HCT116 (cell line): ENCODE measurements at regions not wholly inside any gene's neighbourhood (a gene's known extent, or its start where the extent isn't known, plus 50 kb on each side); places are given as distances from the start of the nearest gene placed in this dataset.
"Not testable (repeated sequence)": the region's sequence is repeated elsewhere in the genome, so short reads cannot be mapped to it uniquely, and the experiment has no call there.

Experiments used
- ATAC-seq: fragments of 200-7000 bp; cut with Tn5 transposase; 2 replicates; pipeline ENCODE4 v1.9.1; 2020; ENCODE audit warnings: mild to moderate bottlenecking, moderate library complexity
- BruUV-seq: library from RNA; stranded (reverse); fragments of 400-500 nt; replicated peaks from 2 replicates; lab custom pipeline; 2021; lab: Mats Ljungman, UMichigan
- CTCF ChIA-PET: fragments of 300-600 bp; sonication (Branson Sonifier 250); formaldehyde crosslinking; loops from one replicate; lab custom pipeline; 2021; ENCODE audit warnings: antibody characterized with exemption; lab: Charles Lee
- POLR2A ChIA-PET: fragments of 300-600, 350-600 bp; sonication (Branson Sonifier 250); formaldehyde crosslinking; loops from one replicate; lab custom pipeline; 2021; ENCODE audit warnings: antibody characterized with exemption; lab: Charles Lee
- RAD21 ChIA-PET, 2 experiments: fragments of 300-600 bp; sonication (Branson Sonifier 250); formaldehyde crosslinking; loops; one replicate each; lab custom pipeline; 2023; ENCODE audit warnings: low total read pairs in 2 of 2; ENCODE audit not compliant: uncharacterized antibody in 2 of 2, unreplicated experiment in 2 of 2, low non-redundant PET in 1 of 2; lab: Charles Lee
- DNase-seq: peaks from one replicate; pipeline ENCODE4 v3.0.0-alpha.2; 2010; ENCODE audit warnings: low read depth, low spot score
- H2AFZ ChIP-seq: fragments of 200-600 bp; shearing (Covaris generic), sonication (generic); 2 replicates; pipeline ENCODE4 v1.6.1; 2017; ENCODE audit warnings: low read depth, mixed run types, mixed read lengths, antibody characterized with exemption, low read length; ENCODE audit not compliant: poor library complexity, severe bottlenecking
- H3K27ac ChIP-seq: 2 replicates; pipeline ENCODE4 v1.5.1; 2012; ENCODE audit warnings: low read depth, low read length
- H3K27me3 ChIP-seq: fragments of 200-600 bp; sonication (generic); 2 replicates; pipeline ENCODE4 v1.6.1; 2016; ENCODE audit warnings: mixed run types, low read length, mixed read lengths; ENCODE audit not compliant: insufficient read depth
- H3K36me3 ChIP-seq, 2 experiments: fragments of 200-500 bp in 1 of 2; fragments of 200-600 bp in 1 of 2; sonication (Bioruptor generic) in 1 of 2; sonication (generic) in 1 of 2; 2 replicates each; pipeline versions ENCODE4 v1.5.1 to v1.6.1; 2014 to 2016; ENCODE audit warnings: low read length in 2 of 2, inconsistent platforms in 1 of 2, mixed read lengths in 1 of 2, mixed run types in 1 of 2; ENCODE audit not compliant: insufficient read depth in 2 of 2, control insufficient read depth in 1 of 2
- H3K4me1 ChIP-seq, 2 experiments: fragments of 200-600 bp in 1 of 2; sonication (generic) in 1 of 2; 2 replicates each; pipeline versions ENCODE4 v1.5.1 to v1.6.1; 2012 to 2017; ENCODE audit warnings: low read length in 2 of 2, inconsistent platforms in 1 of 2, mild to moderate bottlenecking in 1 of 2, mixed read lengths in 1 of 2, mixed run types in 1 of 2, moderate library complexity in 1 of 2; ENCODE audit not compliant: insufficient read depth in 2 of 2, control insufficient read depth in 1 of 2
- H3K4me2 ChIP-seq: fragments of 200-600 bp; sonication (generic); 2 replicates; pipeline ENCODE4 v1.6.1; 2017; ENCODE audit warnings: mixed run types, low read length, mixed read lengths
- H3K4me3 ChIP-seq, 2 experiments: fragments of 200-600 bp in 1 of 2; sonication (generic) in 1 of 2; replicated peaks in 1 of 2; 2 replicates each; pipeline ENCODE4 v1.5.1; 2011 to 2016; ENCODE audit warnings: low read length in 2 of 2, control low read depth in 1 of 2, low read depth in 1 of 2, mild to moderate bottlenecking in 1 of 2, mixed read lengths in 1 of 2, mixed run types in 1 of 2
- H3K79me2 ChIP-seq: fragments of 200-600 bp; sonication (generic); 2 replicates; pipeline ENCODE4 v1.6.1; 2017; ENCODE audit warnings: mild to moderate bottlenecking, mixed run types, low read length, moderate library complexity, mixed read lengths; ENCODE audit not compliant: insufficient read depth
- H3K9ac ChIP-seq: fragments of 200-600 bp; sonication (generic); 2 replicates; pipeline ENCODE4 v1.6.1; 2016; ENCODE audit warnings: low read length, mixed read lengths
- H3K9me2 ChIP-seq: fragments of 200-600 bp; sonication (generic), shearing (Covaris generic); 2 replicates; pipeline ENCODE4 v1.6.1; 2017; ENCODE audit warnings: mixed run types, mild to moderate bottlenecking, moderate library complexity; ENCODE audit not compliant: insufficient read depth
- H3K9me3 ChIP-seq, 2 experiments: fragments of 200-500 bp in 1 of 2; fragments of 200-600 bp in 1 of 2; sonication (Bioruptor generic) in 1 of 2; sonication (generic) in 1 of 2; 2 replicates each; pipeline ENCODE4 v1.6.1; 2014 to 2017; ENCODE audit warnings: low read length in 2 of 2, mixed read lengths in 2 of 2, inconsistent platforms in 1 of 2, low read depth in 1 of 2, mild to moderate bottlenecking in 1 of 2, mixed run types in 1 of 2, moderate library complexity in 1 of 2; ENCODE audit not compliant: control insufficient read depth in 1 of 2, insufficient read depth in 1 of 2
- H4K20me1 ChIP-seq: fragments of 200-600 bp; sonication (generic), shearing (Covaris generic); 2 replicates; pipeline ENCODE4 v1.6.1; 2017; ENCODE audit warnings: mixed run types, mild to moderate bottlenecking, moderate library complexity; ENCODE audit not compliant: insufficient read depth
- CBX3 ChIP-seq: IDR thresholded peaks from 2 replicates; pipeline ENCODE4 v1.6.1; 2012; ENCODE audit warnings: low read depth
- POLR2AphosphoS5 ChIP-seq: IDR thresholded peaks from 2 replicates; pipeline ENCODE4 v1.6.1; 2011; ENCODE audit warnings: mild to moderate bottlenecking, low read depth, low read length, moderate library complexity
- RAD21 ChIP-seq: IDR thresholded peaks from 2 replicates; pipeline ENCODE4 v1.6.1; 2012; ENCODE audit warnings: low read depth, mild to moderate bottlenecking
- SRF ChIP-seq: IDR thresholded peaks from 2 replicates; pipeline ENCODE4 v1.6.1; 2012; ENCODE audit warnings: low read depth
- intact Hi-C: fragments of 100-400 bp; cut with micrococcal nuclease; formaldehyde crosslinking; loops from 2 replicates; pipeline ENCODE4 v1.10.0; 2022

- H3K27me3 ChIP-seq, POLR2A ChIA-PET, ATAC-seq, CTCF ChIA-PET, RAD21 ChIA-PET, H3K9me2 ChIP-seq, H3K4me1 ChIP-seq, H4K20me1 ChIP-seq, H3K27ac ChIP-seq, H3K4me2 ChIP-seq, H3K9ac ChIP-seq, H3K79me2 ChIP-seq, BruUV-seq, H3K9me3 ChIP-seq, DNase-seq, H3K4me3 ChIP-seq, H3K36me3 ChIP-seq, H2AFZ ChIP-seq, intact Hi-C loops: not testable (repeated sequence)
Measured at GRCh38 chr2:203641865-203642264, 64.6 kb upstream of the CD28 start.

GRCh38 chr2:203642841-203643240, 63.6 kb upstream of the CD28 start:
- H3K9ac ChIP-seq, CTCF ChIA-PET, H3K36me3 ChIP-seq, H3K4me1 ChIP-seq, intact Hi-C loops, H3K27ac ChIP-seq, H4K20me1 ChIP-seq, BruUV-seq, ATAC-seq, DNase-seq, POLR2A ChIA-PET, RAD21 ChIA-PET, H2AFZ ChIP-seq, H3K27me3 ChIP-seq, H3K4me2 ChIP-seq, H3K9me3 ChIP-seq, H3K4me3 ChIP-seq, H3K79me2 ChIP-seq, H3K9me2 ChIP-seq: not testable (repeated sequence)

GRCh38 chr2:203645831-203646230, 60.6 kb upstream of the CD28 start:
- TF ChIP-seq SRF (no peak), RAD21 (no peak), POLR2AphosphoS5 (no peak), CBX3 (no peak)
- ChIA-PET CTCF (no interaction called here), POLR2A (no interaction called here), RAD21 (no interaction called here)
- Histone ChIP-seq H3K79me2 (no peaks in the 10 kb centered on the region), H3K4me1 (peaks cover 0 to 9% of the 10 kb centered on the region in 2 experiments; a peak in 3 of 4 replicates), H3K4me3 (no peak overlapping the region), H2AFZ (no peak overlapping the region), H3K27me3 (no peaks in the 10 kb centered on the region), H3K4me2 (no peak overlapping the region), H4K20me1 (no peaks in the 10 kb centered on the region), H3K9me3 (no peaks in the 10 kb centered on the region), H3K9ac (no peak overlapping the region), H3K36me3 (no peaks in the 10 kb centered on the region), H3K9me2 (no peaks in the 10 kb centered on the region), H3K27ac (no peak overlapping the region)
- ATAC-seq (no peak), DNase-seq (no peak)
- no TSS peak for BruUV-seq
- intact Hi-C loops: no loop called here
